Panc1 (cell line): ENCODE measurements at regions not wholly inside any gene's neighbourhood (a gene's known extent, or its start where the extent isn't known, plus 50 kb on each side); places are given as distances from the start of the nearest gene placed in this dataset.

Experiments used
- ATAC-seq: fragments of 200-7000 bp; cut with Tn5 transposase; 2 replicates; pipeline ENCODE4 v1.9.1; 2020; ENCODE audit warnings: mild to moderate bottlenecking, moderate library complexity
- BruUV-seq: library from RNA; stranded (reverse); fragments of 400-500 nt; replicated peaks from 2 replicates; lab custom pipeline; 2021; lab: Mats Ljungman, UMichigan
- CTCF ChIA-PET: fragments of 300-600 bp; sonication (Branson Sonifier 250); formaldehyde crosslinking; loops from one replicate; lab custom pipeline; 2022; ENCODE audit warnings: antibody characterized with exemption; lab: Charles Lee
- POLR2A ChIA-PET: fragments of 300-600 bp; sonication (Branson Sonifier 250); formaldehyde crosslinking; loops from one replicate; lab custom pipeline; 2022; ENCODE audit warnings: antibody characterized with exemption; lab: Charles Lee
- DNase-seq: peaks from one replicate; pipeline ENCODE4 v3.0.0-alpha.2; 2010; ENCODE audit warnings: low read depth, low spot score
- H3K27ac ChIP-seq: 2 replicates; pipeline ENCODE4 v1.5.1; 2011; ENCODE audit warnings: mild to moderate bottlenecking, low read length, inconsistent platforms
- H3K27me3 ChIP-seq: fragments of 200-500 bp; sonication (Bioruptor generic); 2 replicates; pipeline ENCODE4 v1.6.0; 2014; ENCODE audit warnings: low read length, inconsistent platforms; ENCODE audit not compliant: control insufficient read depth, insufficient read depth
- H3K36me3 ChIP-seq: fragments of 200-500 bp; sonication (Bioruptor generic); 2 replicates; pipeline ENCODE4 v1.5.1; 2014; ENCODE audit warnings: inconsistent platforms, mild to moderate bottlenecking, low read length, moderate library complexity; ENCODE audit not compliant: control insufficient read depth, insufficient read depth
- H3K4me1 ChIP-seq: 2 replicates; pipeline ENCODE4 v1.5.1; 2011; ENCODE audit warnings: inconsistent platforms, mild to moderate bottlenecking, low read length, moderate library complexity; ENCODE audit not compliant: control insufficient read depth, insufficient read depth
- H3K4me3 ChIP-seq, 2 experiments: 2 replicates each; pipeline ENCODE4 v1.5.1; 2011 to 2012; ENCODE audit warnings: low read depth in 2 of 2, low read length in 2 of 2, mild to moderate bottlenecking in 2 of 2, inconsistent platforms in 1 of 2, moderate library complexity in 1 of 2
- H3K9me3 ChIP-seq: fragments of 200-500 bp; sonication (Bioruptor generic); 2 replicates; pipeline ENCODE4 v1.5.1; 2014; ENCODE audit warnings: low read depth, mild to moderate bottlenecking, inconsistent platforms, low read length, moderate library complexity; ENCODE audit not compliant: control insufficient read depth, insufficient read depth
- POLR2AphosphoS5 ChIP-seq: IDR thresholded peaks from 2 replicates; pipeline ENCODE4 v1.6.1; 2012; ENCODE audit warnings: mild to moderate bottlenecking, low read depth, low read length, moderate library complexity
- SIN3A ChIP-seq: IDR thresholded peaks from 2 replicates; pipeline ENCODE4 v1.6.1; 2012; ENCODE audit warnings: low read depth, mild to moderate bottlenecking, low read length, moderate library complexity, borderline replicate concordance; ENCODE audit not compliant: insufficient read depth
- TCF7L2 ChIP-seq: IDR thresholded peaks from 2 replicates; pipeline ENCODE4 v1.6.1; 2011; ENCODE audit warnings: mild to moderate bottlenecking, low read depth, low read length, inconsistent platforms
- in situ Hi-C: cut with HindIII; loops from 2 replicates; pipeline ENCODE4 v1.10.0; 2016; ENCODE audit warnings: low sequenced_read_pairs, low pct_unique_long_range_greater_than_20kb
- intact Hi-C: fragments of 100-400 bp; cut with micrococcal nuclease; formaldehyde crosslinking; loops from one replicate; pipeline ENCODE4 v1.10.0; 2022; ENCODE audit not compliant: unreplicated experiment
- TF ChIP-seq, protein P1 (sequence below), 2 experiments: IDR thresholded peaks; 2 replicates each; pipeline ENCODE4 v1.6.1; 2011 to 2012; ENCODE audit warnings: low read depth in 2 of 2, control low read depth in 1 of 2, low read length in 1 of 2, mild to moderate bottlenecking in 1 of 2, moderate library complexity in 1 of 2; ENCODE audit not compliant: insufficient read depth in 1 of 2
- TF ChIP-seq, protein P2 (sequence below): fragments of 450-650 bp; IDR thresholded peaks from 2 replicates; pipeline ENCODE4 v1.5.1; 2017; ENCODE audit warnings: mild to moderate bottlenecking

GRCh38 chr13:105679838-105680237 is 855.6 kb downstream of the EFNB2 start:
- BruUV-seq, result no TSS peak
- POLR2A ChIA-PET, result no interaction called here
- in situ Hi-C loops, result no loop called here

DNA sequence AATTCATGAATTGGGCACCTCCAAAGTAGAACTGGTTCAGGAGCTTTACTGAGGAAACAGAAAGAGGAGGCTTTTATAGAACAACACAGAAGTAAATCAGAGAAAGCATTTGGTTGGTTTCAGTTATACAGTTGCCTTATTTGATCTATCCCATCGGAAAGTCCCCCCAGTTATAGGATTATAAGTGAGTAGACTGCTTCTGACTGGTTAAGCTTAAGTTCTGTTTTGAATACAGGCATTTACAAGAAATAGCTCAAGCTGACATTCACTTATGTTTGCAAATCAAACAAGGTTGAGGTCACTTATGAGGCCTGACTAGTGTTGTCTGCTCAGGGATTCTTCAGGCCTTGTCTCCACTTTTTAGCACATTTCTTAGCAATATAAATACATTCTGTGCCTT is 857.4 kb downstream of the EFNB2 start:
- Histone ChIP-seq H3K4me1 (no peaks in the 10 kb centered on the region), H3K27me3 (no peaks in the 10 kb centered on the region), H3K36me3 (no peaks in the 10 kb centered on the region), H3K4me3 (no peak overlapping the region), H3K9me3 (no peaks in the 10 kb centered on the region), H3K27ac (no peak overlapping the region)
- POLR2A ChIA-PET, result no interaction called here
- in situ Hi-C loops (no loop called here), intact Hi-C loops (no loop called here)
- DNase-seq (no peak), ATAC-seq (no peak)
- TF ChIP-seq, protein P1, sequence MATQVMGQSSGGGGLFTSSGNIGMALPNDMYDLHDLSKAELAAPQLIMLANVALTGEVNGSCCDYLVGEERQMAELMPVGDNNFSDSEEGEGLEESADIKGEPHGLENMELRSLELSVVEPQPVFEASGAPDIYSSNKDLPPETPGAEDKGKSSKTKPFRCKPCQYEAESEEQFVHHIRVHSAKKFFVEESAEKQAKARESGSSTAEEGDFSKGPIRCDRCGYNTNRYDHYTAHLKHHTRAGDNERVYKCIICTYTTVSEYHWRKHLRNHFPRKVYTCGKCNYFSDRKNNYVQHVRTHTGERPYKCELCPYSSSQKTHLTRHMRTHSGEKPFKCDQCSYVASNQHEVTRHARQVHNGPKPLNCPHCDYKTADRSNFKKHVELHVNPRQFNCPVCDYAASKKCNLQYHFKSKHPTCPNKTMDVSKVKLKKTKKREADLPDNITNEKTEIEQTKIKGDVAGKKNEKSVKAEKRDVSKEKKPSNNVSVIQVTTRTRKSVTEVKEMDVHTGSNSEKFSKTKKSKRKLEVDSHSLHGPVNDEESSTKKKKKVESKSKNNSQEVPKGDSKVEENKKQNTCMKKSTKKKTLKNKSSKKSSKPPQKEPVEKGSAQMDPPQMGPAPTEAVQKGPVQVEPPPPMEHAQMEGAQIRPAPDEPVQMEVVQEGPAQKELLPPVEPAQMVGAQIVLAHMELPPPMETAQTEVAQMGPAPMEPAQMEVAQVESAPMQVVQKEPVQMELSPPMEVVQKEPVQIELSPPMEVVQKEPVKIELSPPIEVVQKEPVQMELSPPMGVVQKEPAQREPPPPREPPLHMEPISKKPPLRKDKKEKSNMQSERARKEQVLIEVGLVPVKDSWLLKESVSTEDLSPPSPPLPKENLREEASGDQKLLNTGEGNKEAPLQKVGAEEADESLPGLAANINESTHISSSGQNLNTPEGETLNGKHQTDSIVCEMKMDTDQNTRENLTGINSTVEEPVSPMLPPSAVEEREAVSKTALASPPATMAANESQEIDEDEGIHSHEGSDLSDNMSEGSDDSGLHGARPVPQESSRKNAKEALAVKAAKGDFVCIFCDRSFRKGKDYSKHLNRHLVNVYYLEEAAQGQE (IDR thresholded peaks at IDR 0.05; ENCODE audit: insufficient read depth in 1 of 2, low read depth in 2 of 2, low read length in 1 of 2), result no peak
- TF ChIP-seq, protein P2, sequence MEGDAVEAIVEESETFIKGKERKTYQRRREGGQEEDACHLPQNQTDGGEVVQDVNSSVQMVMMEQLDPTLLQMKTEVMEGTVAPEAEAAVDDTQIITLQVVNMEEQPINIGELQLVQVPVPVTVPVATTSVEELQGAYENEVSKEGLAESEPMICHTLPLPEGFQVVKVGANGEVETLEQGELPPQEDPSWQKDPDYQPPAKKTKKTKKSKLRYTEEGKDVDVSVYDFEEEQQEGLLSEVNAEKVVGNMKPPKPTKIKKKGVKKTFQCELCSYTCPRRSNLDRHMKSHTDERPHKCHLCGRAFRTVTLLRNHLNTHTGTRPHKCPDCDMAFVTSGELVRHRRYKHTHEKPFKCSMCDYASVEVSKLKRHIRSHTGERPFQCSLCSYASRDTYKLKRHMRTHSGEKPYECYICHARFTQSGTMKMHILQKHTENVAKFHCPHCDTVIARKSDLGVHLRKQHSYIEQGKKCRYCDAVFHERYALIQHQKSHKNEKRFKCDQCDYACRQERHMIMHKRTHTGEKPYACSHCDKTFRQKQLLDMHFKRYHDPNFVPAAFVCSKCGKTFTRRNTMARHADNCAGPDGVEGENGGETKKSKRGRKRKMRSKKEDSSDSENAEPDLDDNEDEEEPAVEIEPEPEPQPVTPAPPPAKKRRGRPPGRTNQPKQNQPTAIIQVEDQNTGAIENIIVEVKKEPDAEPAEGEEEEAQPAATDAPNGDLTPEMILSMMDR, result no peak
- no peak for TF ChIP-seq POLR2AphosphoS5
- TF ChIP-seq TCF7L2, result no peak
- no peak for TF ChIP-seq SIN3A
- no TSS peak for BruUV-seq
- CTCF ChIA-PET, result no interaction called here

More at GRCh38 chr13:105679838-105680237, 855.6 kb downstream of the EFNB2 start:
- DNase-seq (no peak), ATAC-seq (no peak)
- Histone ChIP-seq H3K27ac (no peak overlapping the region), H3K27me3 (no peaks in the 10 kb centered on the region), H3K9me3 (no peaks in the 10 kb centered on the region), H3K36me3 (no peaks in the 10 kb centered on the region), H3K4me3 (no peak overlapping the region), H3K4me1 (no peaks in the 10 kb centered on the region)
- intact Hi-C loops, result no loop called here
- TF ChIP-seq TCF7L2 (no peak), POLR2AphosphoS5 (no peak), SIN3A (no peak)
- TF ChIP-seq, protein P2, result no peak
- TF ChIP-seq, protein P1 (IDR thresholded peaks at IDR 0.05; ENCODE audit: insufficient read depth in 1 of 2, low read depth in 2 of 2, low read length in 1 of 2), result no peak
- CTCF ChIA-PET, result no interaction called here
